ENCODE measurements at regions not wholly inside any gene's neighbourhood (a gene's known extent, or its start where the extent isn't known, plus 50 kb on each side); places are given as distances from the start of the nearest gene placed in this dataset.

DNA sequence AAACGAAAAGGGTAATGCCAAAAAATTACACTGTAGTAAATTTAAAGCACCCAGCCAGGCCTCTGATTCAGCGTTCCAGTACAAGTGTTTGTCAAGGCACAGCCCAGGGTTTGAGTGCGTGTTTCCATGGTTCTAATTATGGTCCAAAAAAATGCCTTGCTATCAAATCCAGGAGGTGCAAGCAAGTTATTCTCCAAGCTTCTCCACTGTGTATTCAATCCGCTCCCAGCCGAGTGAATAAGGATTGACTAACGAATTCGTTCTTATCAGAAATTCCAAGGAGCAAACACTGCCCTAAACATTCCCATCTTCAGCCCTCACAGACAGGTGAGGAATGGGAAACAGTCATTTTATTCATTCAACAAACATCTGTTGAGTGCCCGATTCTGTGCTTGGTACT lies 103.3 kb upstream of the WWC1 start:
- H3K27ac ChIP-seq (ENCODE audit: low read length): no peak overlapping the region
- WGBS (ENCODE audit: insufficient coverage, low lambda C conversion rate): 65% methylated on average over 2 of the region's 8 CpGs
- H3K36me3 ChIP-seq (ENCODE audit: control insufficient read depth, insufficient read depth, low read length): no peaks in the 10 kb centered on the region

DNA sequence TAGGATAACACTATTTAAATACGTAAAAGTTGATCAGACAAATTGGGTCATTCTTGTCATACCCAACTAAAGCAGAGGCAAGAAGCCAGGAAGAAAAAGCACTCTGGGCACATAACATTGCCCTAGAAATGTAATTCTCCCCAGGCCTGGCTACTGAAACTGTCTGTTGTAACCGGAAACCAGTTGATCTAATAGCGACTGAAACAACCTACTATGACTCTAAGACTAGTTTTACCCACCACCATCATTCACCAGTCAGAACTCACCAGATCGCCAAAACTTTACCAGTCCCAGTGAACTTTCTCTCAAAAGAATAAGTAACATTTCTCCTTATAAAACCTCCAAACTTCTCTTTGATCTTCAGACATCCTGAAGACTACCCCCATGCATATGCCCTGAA lies 99.3 kb upstream of the WWC1 start:
- Histone ChIP-seq H3K4me1 (ENCODE audit: control insufficient read depth, insufficient read depth, low read length) (no peaks in the 10 kb centered on the region), H3K27me3 (ENCODE audit: control insufficient read depth, insufficient read depth, low read length) (no peaks in the 10 kb centered on the region), H3K27ac (ENCODE audit: low read length) (no peak overlapping the region), H3K9me3 (ENCODE audit: control insufficient read depth, low read depth, low read length) (no peaks in the 10 kb centered on the region), H3K36me3 (ENCODE audit: control insufficient read depth, insufficient read depth, low read length) (no peaks in the 10 kb centered on the region), H3K4me3 (ENCODE audit: low read length) (no peak overlapping the region)
- DNase-seq: no peak
- 67% methylated on average over 1 of the region's 4 CpGs for WGBS (ENCODE audit: insufficient coverage, low lambda C conversion rate)

More for the DNA sequence above, 103.3 kb upstream of the WWC1 start:
- no peak for DNase-seq
- peaks cover 2% of the 10 kb centered on the region for H3K27me3 ChIP-seq (ENCODE audit: control insufficient read depth, insufficient read depth, low read length)
- H3K4me3 ChIP-seq (ENCODE audit: low read length): no peak overlapping the region
- no peaks in the 10 kb centered on the region for H3K9me3 ChIP-seq (ENCODE audit: control insufficient read depth, low read depth, low read length)
- no peaks in the 10 kb centered on the region for H3K4me1 ChIP-seq (ENCODE audit: control insufficient read depth, insufficient read depth, low read length)

DNA sequence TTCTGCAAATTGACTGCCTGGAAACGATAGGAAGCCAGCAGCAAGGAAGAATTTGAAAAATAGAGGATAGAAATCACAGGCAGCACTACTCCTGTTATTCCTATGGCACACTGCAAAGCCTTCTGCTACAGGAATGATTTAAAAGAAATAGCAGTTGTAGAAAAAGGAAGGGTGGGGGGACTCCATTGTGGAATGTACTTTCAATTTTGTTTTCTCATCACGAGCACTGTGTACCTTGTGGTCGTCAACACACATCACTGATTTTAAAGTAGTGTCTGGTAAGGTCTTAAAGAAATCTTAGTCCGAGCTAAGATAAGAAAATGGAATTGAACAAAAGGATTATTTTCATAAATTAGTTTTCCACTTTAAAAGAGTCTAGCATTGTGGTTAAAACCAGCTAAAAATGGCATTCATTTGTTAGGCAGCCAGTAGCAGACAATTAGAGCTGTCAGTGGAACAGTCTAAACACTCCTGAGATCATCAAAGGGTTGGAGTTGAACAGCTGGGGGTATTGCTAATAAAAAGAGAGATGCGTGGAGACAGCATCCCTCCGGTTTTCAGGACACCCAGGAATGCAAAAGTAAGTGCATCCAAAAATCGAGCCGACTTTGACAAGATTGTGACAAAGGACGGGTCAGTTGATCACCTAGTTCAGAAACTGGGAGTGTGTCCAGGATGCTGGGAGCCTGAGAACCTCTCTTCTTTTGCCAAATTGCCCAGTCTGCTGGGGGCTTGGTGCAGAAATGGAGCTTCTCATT lies 97.8 kb upstream of the WWC1 start:
- H3K4me1 ChIP-seq (ENCODE audit: control insufficient read depth, insufficient read depth, low read length): no peaks in the 10 kb centered on the region
- 42% methylated on average over 3 of the region's 9 CpGs for WGBS (ENCODE audit: insufficient coverage, low lambda C conversion rate)
- H3K27me3 ChIP-seq (ENCODE audit: control insufficient read depth, insufficient read depth, low read length): no peaks in the 10 kb centered on the region
- no peak for DNase-seq
- H3K4me3 ChIP-seq (ENCODE audit: low read length): no peak overlapping the region
- H3K27ac ChIP-seq (ENCODE audit: low read length): no peak overlapping the region
- no peaks in the 10 kb centered on the region for H3K9me3 ChIP-seq (ENCODE audit: control insufficient read depth, low read depth, low read length)
- no peaks in the 10 kb centered on the region for H3K36me3 ChIP-seq (ENCODE audit: control insufficient read depth, insufficient read depth, low read length)

DNA sequence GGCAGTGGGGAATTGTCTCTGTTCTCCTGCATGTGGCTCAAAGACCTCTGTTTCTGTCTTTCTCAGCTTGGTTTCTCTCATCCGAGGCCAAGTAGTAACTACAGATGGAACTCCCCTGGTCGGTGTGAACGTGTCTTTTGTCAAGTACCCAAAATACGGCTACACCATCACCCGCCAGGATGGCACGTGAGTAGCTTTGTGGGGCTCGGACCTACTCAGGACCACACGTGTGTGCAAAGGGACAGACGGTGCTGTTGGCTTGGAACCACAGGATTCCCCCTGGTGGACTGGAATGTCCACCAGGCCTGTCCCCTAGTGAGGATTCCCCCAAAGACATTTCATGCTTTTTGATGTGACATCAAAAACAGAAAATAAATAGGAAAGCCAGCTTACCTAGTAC lies 96.3 kb upstream of the WWC1 start:
- no peak for DNase-seq
- Histone ChIP-seq H3K9me3 (ENCODE audit: control insufficient read depth, low read depth, low read length) (no peaks in the 10 kb centered on the region), H3K4me1 (ENCODE audit: control insufficient read depth, insufficient read depth, low read length) (no peaks in the 10 kb centered on the region), H3K4me3 (ENCODE audit: low read length) (no peak overlapping the region), H3K27me3 (ENCODE audit: control insufficient read depth, insufficient read depth, low read length) (no peaks in the 10 kb centered on the region), H3K36me3 (ENCODE audit: control insufficient read depth, insufficient read depth, low read length) (no peaks in the 10 kb centered on the region), H3K27ac (ENCODE audit: low read length) (no peak overlapping the region)
- no CpG with 5 or more reads among the region's 9 CpGs for WGBS (ENCODE audit: insufficient coverage, low lambda C conversion rate)

DNA sequence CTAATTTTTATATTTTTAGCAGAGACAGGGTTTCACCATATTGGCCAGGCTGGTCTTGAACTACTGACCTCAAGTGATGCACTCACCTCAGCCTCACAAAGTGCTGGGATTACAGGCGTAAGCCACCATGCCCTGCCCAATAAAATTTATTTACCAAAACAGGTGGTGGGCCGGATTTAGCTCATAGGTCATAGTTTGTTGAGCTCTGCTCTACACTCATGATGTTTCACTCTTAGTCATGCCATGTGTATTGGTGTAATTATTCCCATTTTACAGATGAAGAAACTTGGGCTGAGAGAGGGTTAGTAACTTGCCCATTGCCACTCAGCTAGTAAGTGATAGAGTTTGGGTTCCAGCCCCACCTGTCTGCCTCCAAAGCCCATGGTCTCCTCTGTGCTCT lies 93.1 kb upstream of the WWC1 start:
- Histone ChIP-seq H3K27ac (ENCODE audit: low read length) (no peak overlapping the region), H3K4me3 (ENCODE audit: low read length) (no peak overlapping the region), H3K4me1 (ENCODE audit: control insufficient read depth, insufficient read depth, low read length) (no peaks in the 10 kb centered on the region), H3K9me3 (ENCODE audit: control insufficient read depth, low read depth, low read length) (no peaks in the 10 kb centered on the region), H3K27me3 (ENCODE audit: control insufficient read depth, insufficient read depth, low read length) (peaks cover 3% of the 10 kb centered on the region), H3K36me3 (ENCODE audit: control insufficient read depth, insufficient read depth, low read length) (no peaks in the 10 kb centered on the region)
- WGBS (ENCODE audit: insufficient coverage, low lambda C conversion rate): no CpG with 5 or more reads among the region's 2 CpGs
- no peak for DNase-seq

DNA sequence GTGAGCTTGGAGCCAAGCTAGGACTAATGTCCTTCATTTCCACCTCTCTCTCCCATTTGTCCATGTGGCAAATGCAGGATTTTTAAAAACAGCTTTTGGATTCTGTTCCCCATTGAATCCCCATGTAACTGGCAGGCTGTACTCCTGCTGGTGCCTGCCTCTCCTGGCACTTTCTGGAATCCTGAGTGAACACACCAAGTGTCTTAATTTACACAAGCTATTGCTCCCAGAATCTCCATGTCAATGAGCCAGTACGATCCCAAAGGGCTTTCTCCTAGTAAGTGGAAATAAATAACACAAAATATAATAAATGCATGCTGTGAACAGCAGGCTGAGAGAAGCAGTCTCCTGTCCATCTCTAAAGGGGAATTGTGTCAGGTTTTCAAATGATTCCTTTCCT lies 88.4 kb upstream of the WWC1 start:
- WGBS (ENCODE audit: insufficient coverage, low lambda C conversion rate): no CpG with 5 or more reads among the region's 1 CpG
- no peak overlapping the region for H3K4me3 ChIP-seq (ENCODE audit: low read length)
- no peak for DNase-seq
- no peaks in the 10 kb centered on the region for H3K4me1 ChIP-seq (ENCODE audit: control insufficient read depth, insufficient read depth, low read length)
- H3K27ac ChIP-seq (ENCODE audit: low read length): no peak overlapping the region
- H3K9me3 ChIP-seq (ENCODE audit: control insufficient read depth, low read depth, low read length): no peaks in the 10 kb centered on the region
- peaks cover 3% of the 10 kb centered on the region for H3K27me3 ChIP-seq (ENCODE audit: control insufficient read depth, insufficient read depth, low read length)
- H3K36me3 ChIP-seq (ENCODE audit: control insufficient read depth, insufficient read depth, low read length): no peaks in the 10 kb centered on the region

DNA sequence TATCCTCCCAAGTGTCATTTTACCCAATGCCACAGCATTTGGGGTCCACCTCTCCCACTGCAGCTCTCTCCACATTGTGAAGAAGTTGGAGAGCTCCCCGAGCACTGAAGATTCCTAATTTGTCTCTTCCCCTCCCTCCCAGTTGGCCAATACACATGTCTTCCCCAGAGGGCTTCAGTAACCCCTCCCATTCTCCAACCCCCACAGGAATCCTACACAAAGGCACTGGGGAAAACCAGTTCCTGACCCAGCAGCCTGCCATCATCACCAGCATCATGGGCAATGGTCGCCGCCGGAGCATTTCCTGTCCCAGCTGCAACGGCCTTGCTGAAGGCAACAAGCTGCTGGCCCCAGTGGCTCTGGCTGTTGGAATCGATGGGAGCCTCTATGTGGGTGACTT lies 87.3 kb upstream of the WWC1 start:
- H3K27ac ChIP-seq (ENCODE audit: low read length): no peak overlapping the region
- no peaks in the 10 kb centered on the region for H3K36me3 ChIP-seq (ENCODE audit: control insufficient read depth, insufficient read depth, low read length)
- H3K4me3 ChIP-seq (ENCODE audit: low read length): no peak overlapping the region
- H3K27me3 ChIP-seq (ENCODE audit: control insufficient read depth, insufficient read depth, low read length): peaks cover 3% of the 10 kb centered on the region
- H3K4me1 ChIP-seq (ENCODE audit: control insufficient read depth, insufficient read depth, low read length): no peaks in the 10 kb centered on the region
- no peak for DNase-seq
- no CpG with 5 or more reads among the region's 6 CpGs for WGBS (ENCODE audit: insufficient coverage, low lambda C conversion rate)
- no peaks in the 10 kb centered on the region for H3K9me3 ChIP-seq (ENCODE audit: control insufficient read depth, low read depth, low read length)

DNA sequence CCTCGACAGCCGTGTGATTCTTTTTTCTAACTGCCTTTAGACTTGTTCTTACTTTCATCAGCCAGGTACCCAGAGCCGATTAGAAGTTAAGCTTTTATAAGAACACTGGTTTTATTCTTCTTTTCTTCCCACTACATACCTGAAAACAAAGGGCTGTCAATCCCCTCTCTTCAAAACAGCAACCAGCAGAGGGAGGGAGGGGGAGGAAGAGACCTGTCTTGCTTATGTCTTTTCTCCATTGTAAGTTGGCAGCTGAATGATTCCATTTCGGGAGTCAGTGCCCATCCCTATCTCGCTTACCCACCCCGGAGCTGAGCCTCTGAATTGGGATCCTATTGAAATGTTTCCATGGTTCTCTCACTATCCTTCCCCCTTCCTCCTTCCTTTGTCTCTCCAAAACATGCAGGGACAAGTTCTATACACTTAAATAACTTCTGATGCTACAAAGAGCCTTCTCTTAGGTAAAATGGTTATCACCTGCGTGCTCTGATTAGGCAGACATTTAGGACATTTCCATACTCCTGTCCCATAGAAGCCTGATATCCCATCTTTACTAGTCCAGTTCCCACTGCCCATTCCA lies 83.9 kb upstream of the WWC1 start:
- Histone ChIP-seq H3K36me3 (ENCODE audit: control insufficient read depth, insufficient read depth, low read length) (no peaks in the 10 kb centered on the region), H3K27me3 (ENCODE audit: control insufficient read depth, insufficient read depth, low read length) (peaks cover 15% of the 10 kb centered on the region), H3K27ac (ENCODE audit: low read length) (no peak overlapping the region), H3K4me1 (ENCODE audit: control insufficient read depth, insufficient read depth, low read length) (no peaks in the 10 kb centered on the region), H3K4me3 (ENCODE audit: low read length) (no peak overlapping the region), H3K9me3 (ENCODE audit: control insufficient read depth, low read depth, low read length) (no peaks in the 10 kb centered on the region)
- WGBS (ENCODE audit: insufficient coverage, low lambda C conversion rate): 86% methylated on average over 2 of the region's 7 CpGs
- no peak for DNase-seq

DNA sequence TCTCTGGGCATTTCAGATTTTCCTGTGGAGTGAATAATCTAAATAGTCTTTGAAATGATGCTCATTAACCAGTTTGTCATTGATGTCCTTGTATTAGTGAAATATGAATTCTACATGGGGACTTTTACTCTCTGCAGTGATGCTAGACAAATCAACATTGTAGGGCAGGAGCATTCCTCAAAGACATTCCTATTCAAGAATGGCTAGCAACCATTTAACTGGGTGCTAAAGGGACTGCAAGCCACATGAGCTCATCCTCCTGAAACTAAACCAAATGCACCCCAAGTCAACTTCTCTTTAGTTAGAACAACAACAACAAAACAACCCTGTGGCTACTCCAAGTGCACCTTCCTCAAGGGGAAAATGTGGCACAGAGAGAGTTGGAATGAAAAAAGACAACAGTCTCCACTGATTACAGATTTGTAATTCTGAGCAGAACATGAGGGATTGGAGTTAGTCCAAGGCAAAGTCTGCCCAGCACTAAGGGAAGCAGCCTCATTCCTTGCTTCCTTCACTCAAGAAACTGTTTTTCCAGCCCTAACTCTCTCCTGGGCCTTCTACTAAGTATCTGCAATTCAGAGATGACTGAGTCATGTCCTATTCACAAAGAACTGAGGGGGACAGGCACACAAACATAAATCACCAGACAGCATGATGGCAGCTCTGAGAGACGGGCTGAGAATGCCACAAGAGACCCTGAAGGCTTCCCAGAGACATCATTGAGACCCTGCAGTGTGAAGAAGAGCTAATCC lies 82.0 kb upstream of the WWC1 start:
- H3K9me3 ChIP-seq (ENCODE audit: control insufficient read depth, low read depth, low read length): no peaks in the 10 kb centered on the region
- no CpG with 5 or more reads among the region's 1 CpG for WGBS (ENCODE audit: insufficient coverage, low lambda C conversion rate)
- H3K27me3 ChIP-seq (ENCODE audit: control insufficient read depth, insufficient read depth, low read length): peaks cover 24% of the 10 kb centered on the region
- H3K36me3 ChIP-seq (ENCODE audit: control insufficient read depth, insufficient read depth, low read length): no peaks in the 10 kb centered on the region
- no peak overlapping the region for H3K4me3 ChIP-seq (ENCODE audit: low read length)
- no peak for DNase-seq
- no peak overlapping the region for H3K27ac ChIP-seq (ENCODE audit: low read length)
- no peaks in the 10 kb centered on the region for H3K4me1 ChIP-seq (ENCODE audit: control insufficient read depth, insufficient read depth, low read length)

DNA sequence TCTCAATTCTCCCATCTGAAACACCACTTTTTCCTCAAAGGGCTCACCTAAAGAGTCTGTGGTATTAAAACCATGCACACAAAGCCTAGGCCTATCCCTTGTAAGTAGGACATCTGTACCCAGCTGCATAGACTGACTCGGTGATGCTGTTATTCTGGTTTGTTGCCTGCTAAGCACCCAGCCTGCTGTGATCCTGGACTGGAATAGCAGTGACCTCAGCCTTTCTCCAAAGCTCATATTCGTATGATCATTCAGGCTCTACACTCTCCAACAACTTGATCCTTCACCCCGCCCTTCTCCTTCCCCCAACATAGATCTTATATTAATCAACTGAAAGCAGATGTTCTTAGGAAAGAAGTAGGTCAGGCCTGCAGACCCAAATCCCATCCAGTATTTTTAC lies 81.4 kb upstream of the WWC1 start:
- Histone ChIP-seq H3K27me3 (ENCODE audit: control insufficient read depth, insufficient read depth, low read length) (peaks cover 24% of the 10 kb centered on the region), H3K4me1 (ENCODE audit: control insufficient read depth, insufficient read depth, low read length) (no peaks in the 10 kb centered on the region), H3K9me3 (ENCODE audit: control insufficient read depth, low read depth, low read length) (no peaks in the 10 kb centered on the region), H3K27ac (ENCODE audit: low read length) (no peak overlapping the region), H3K4me3 (ENCODE audit: low read length) (no peak overlapping the region), H3K36me3 (ENCODE audit: control insufficient read depth, insufficient read depth, low read length) (no peaks in the 10 kb centered on the region)
- DNase-seq: no peak
- no CpG with 5 or more reads among the region's 3 CpGs for WGBS (ENCODE audit: insufficient coverage, low lambda C conversion rate)
